Liver (tissue), 8 donors: ENCODE measurements at regions not wholly inside any gene's neighbourhood (a gene's known extent, or its start where the extent isn't known, plus 50 kb on each side); places are given as distances from the start of the nearest gene placed in this dataset.

ENCODE experiments used
- DNase-seq: peaks from one replicate; pipeline ENCODE4 v3.0.0-alpha.2; 2017; ENCODE audit warnings: low spot score
- H3K27ac ChIP-seq, 2 donors: one replicate each; pipeline ENCODE4 v1.7.0; 2013; ENCODE audit warnings: inconsistent platforms in 2 of 2, low read length in 2 of 2, control low read depth in 1 of 2, low read depth in 1 of 2, mild to moderate bottlenecking in 1 of 2
- H3K27me3 ChIP-seq, 4 donors: one replicate each; pipeline versions ENCODE4 v1.6.1 to v1.7.0; 2013; ENCODE audit warnings: low read length in 3 of 4, inconsistent platforms in 1 of 4, mild to moderate bottlenecking in 1 of 4, moderate library complexity in 1 of 4; ENCODE audit not compliant: control insufficient read depth in 4 of 4, insufficient read depth in 4 of 4
- H3K36me3 ChIP-seq, 4 donors: one replicate each; pipeline versions ENCODE4 v1.6.1 to v1.7.0; 2013; ENCODE audit warnings: low read length in 3 of 4, mild to moderate bottlenecking in 3 of 4, low read depth in 1 of 4, moderate library complexity in 1 of 4; ENCODE audit not compliant: control insufficient read depth in 4 of 4, insufficient read depth in 3 of 4
- H3K4me1 ChIP-seq, 4 donors: one replicate each; pipeline versions ENCODE4 v1.6.1 to v1.7.0; 2013; ENCODE audit warnings: low read length in 3 of 4, mild to moderate bottlenecking in 3 of 4, moderate library complexity in 1 of 4; ENCODE audit not compliant: control insufficient read depth in 4 of 4, insufficient read depth in 4 of 4
- H3K4me3 ChIP-seq, 3 donors: one replicate each; pipeline versions ENCODE4 v1.6.1 to v1.7.0; 2013; ENCODE audit warnings: low read length in 3 of 3, control low read depth in 1 of 3, low read depth in 1 of 3, mild to moderate bottlenecking in 1 of 3
- H3K9ac ChIP-seq, 2 donors: one replicate each; pipeline ENCODE4 v1.7.0; 2013; ENCODE audit warnings: low read length in 2 of 2, mild to moderate bottlenecking in 2 of 2, moderate library complexity in 2 of 2, control low read depth in 1 of 2, low read depth in 1 of 2
- H3K9me3 ChIP-seq, 4 donors: one replicate each; pipeline versions ENCODE4 v1.6.1 to v1.7.0; 2013; ENCODE audit warnings: low read length in 3 of 4; ENCODE audit not compliant: control insufficient read depth in 4 of 4
- ATF3 ChIP-seq: IDR thresholded peaks from 2 replicates; pipeline ENCODE4 v1.6.1; 2016; ENCODE audit warnings: antibody characterized with exemption
- EGR1 ChIP-seq, 2 donors: IDR thresholded peaks; 2 replicates each; pipeline ENCODE4 v1.6.1; 2016 to 2018; ENCODE audit warnings: antibody characterized with exemption in 2 of 2, low read depth in 2 of 2
- FOXA1 ChIP-seq: IDR thresholded peaks from 2 replicates; pipeline ENCODE4 v1.6.1; 2016; ENCODE audit warnings: antibody characterized with exemption
- FOXA2 ChIP-seq: IDR thresholded peaks from 2 replicates; pipeline ENCODE4 v1.6.1; 2016; ENCODE audit warnings: antibody characterized with exemption
- GABPA ChIP-seq, 2 donors: IDR thresholded peaks in 1 of 2; conservative IDR thresholded peaks in 1 of 2; 2 replicates each; pipeline ENCODE4 v1.6.1; 2016; ENCODE audit warnings: antibody characterized with exemption in 2 of 2, mild to moderate bottlenecking in 1 of 2, moderate library complexity in 1 of 2
- HNF4A ChIP-seq, 2 donors: conservative IDR thresholded peaks; 2 replicates each; pipeline ENCODE4 v1.6.1; 2016; ENCODE audit warnings: antibody characterized with exemption in 2 of 2, mild to moderate bottlenecking in 2 of 2
- HNF4G ChIP-seq: IDR thresholded peaks from 2 replicates; pipeline ENCODE4 v1.6.1; 2016; ENCODE audit warnings: antibody characterized with exemption
- JUND ChIP-seq, 2 donors: IDR thresholded peaks; 2 replicates each; pipeline ENCODE4 v1.6.1; 2016; ENCODE audit warnings: antibody characterized with exemption in 2 of 2
- MAX ChIP-seq: IDR thresholded peaks from 2 replicates; pipeline ENCODE4 v1.6.1; 2016; ENCODE audit warnings: antibody characterized with exemption
- NR2F2 ChIP-seq: IDR thresholded peaks from 2 replicates; pipeline ENCODE4 v1.6.1; 2016; ENCODE audit warnings: antibody characterized with exemption
- RAD21 ChIP-seq, 2 donors: IDR thresholded peaks; 2 replicates each; pipeline ENCODE4 v1.6.1; 2016; ENCODE audit warnings: antibody characterized with exemption in 2 of 2, mild to moderate bottlenecking in 2 of 2
- REST ChIP-seq: IDR thresholded peaks from 2 replicates; pipeline ENCODE4 v1.6.1; 2016; ENCODE audit warnings: antibody characterized with exemption, mild to moderate bottlenecking
- RXRA ChIP-seq, 2 donors: IDR thresholded peaks; 2 replicates each; pipeline ENCODE4 v1.6.1; 2017 to 2018; ENCODE audit warnings: antibody characterized with exemption in 2 of 2, mild to moderate bottlenecking in 1 of 2
- SP1 ChIP-seq: IDR thresholded peaks from 2 replicates; pipeline ENCODE4 v1.6.1; 2018; ENCODE audit warnings: antibody characterized with exemption, mild to moderate bottlenecking
- TAF1 ChIP-seq: conservative IDR thresholded peaks from 2 replicates; pipeline ENCODE4 v1.6.1; 2016; ENCODE audit warnings: antibody characterized with exemption, mild to moderate bottlenecking
- YY1 ChIP-seq: IDR thresholded peaks from 2 replicates; pipeline ENCODE4 v1.6.1; 2016; ENCODE audit warnings: antibody characterized with exemption, mild to moderate bottlenecking
- WGBS: extraction: QIAGEN DNeasy Blood & Tissue Kit; methylation state at CpG from one replicate; pipeline ENCODE4 v1.1.7; 2013; 5-methylcytosine and 5-hydroxymethylcytosine counted together
- TF ChIP-seq, protein P1 (sequence below): fragments of 150-350 bp; IDR thresholded peaks from 2 replicates; pipeline ENCODE4 v1.5.1; 2017; ENCODE audit warnings: improper control_type of control experiment, low read depth, low read length; ENCODE audit not compliant: missing input control
- TF ChIP-seq, protein P2 (sequence below): IDR thresholded peaks from 2 replicates; pipeline ENCODE4 v1.6.1; 2016; ENCODE audit warnings: antibody characterized with exemption
- donor health status: healthy.
- donor health status: healthy.
- donor health status: healthy.
- donor health status: healthy.
- donor health status: healthy.

DNA sequence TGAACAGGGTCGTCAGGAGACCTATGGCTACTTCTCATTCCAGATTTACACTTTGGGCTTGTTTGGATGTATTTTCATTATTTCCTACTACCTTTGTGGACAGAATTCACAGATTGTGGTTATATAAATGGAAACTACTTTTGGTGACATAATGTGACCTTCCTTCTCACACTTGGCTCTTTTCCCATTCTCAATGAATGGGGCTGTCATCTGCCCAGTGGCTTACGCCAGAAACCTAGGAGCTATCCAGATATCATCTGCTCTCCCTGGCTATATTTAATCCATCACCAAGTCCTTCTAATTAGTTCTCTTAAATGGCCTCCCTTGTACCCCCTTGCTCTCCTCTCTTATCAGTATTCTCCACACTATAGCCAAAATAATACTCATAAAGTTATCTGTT lies 1606.8 kb downstream of the KHDRBS2 start:
- Histone ChIP-seq H3K27ac (no peak overlapping the region), H3K27me3 (no peaks in the 10 kb centered on the region), H3K9ac (no peak overlapping the region), H3K4me1 (no peaks in the 10 kb centered on the region), H3K9me3 (peaks cover 0 to 2% (median 0%) of the 10 kb centered on the region in 4 donors), H3K36me3 (no peaks in the 10 kb centered on the region), H3K4me3 (no peak overlapping the region)
- 67% methylated on average over 2 of the region's 2 CpGs for WGBS
- DNase-seq = no peak
- TF ChIP-seq FOXA2 (no peak), JUND (IDR thresholded peaks at IDR 0.05) (no peak), RXRA (IDR thresholded peaks at IDR 0.05) (no peak), REST (no peak), FOXA1 (no peak), RAD21 (IDR thresholded peaks at IDR 0.05) (no peak), EGR1 (IDR thresholded peaks at IDR 0.05; ENCODE audit: low read depth in 2 of 2) (no peak), YY1 (no peak), GABPA (IDR thresholded peaks at IDR 0.05 in 1 of 2, conservative IDR thresholded peaks at IDR 0.05 in 1 of 2) (no peak), SP1 (no peak), HNF4A (conservative IDR thresholded peaks at IDR 0.05) (no peak), ATF3 (no peak), TAF1 (no peak), NR2F2 (no peak), MAX (no peak), HNF4G (no peak)
- TF ChIP-seq, protein P1, sequence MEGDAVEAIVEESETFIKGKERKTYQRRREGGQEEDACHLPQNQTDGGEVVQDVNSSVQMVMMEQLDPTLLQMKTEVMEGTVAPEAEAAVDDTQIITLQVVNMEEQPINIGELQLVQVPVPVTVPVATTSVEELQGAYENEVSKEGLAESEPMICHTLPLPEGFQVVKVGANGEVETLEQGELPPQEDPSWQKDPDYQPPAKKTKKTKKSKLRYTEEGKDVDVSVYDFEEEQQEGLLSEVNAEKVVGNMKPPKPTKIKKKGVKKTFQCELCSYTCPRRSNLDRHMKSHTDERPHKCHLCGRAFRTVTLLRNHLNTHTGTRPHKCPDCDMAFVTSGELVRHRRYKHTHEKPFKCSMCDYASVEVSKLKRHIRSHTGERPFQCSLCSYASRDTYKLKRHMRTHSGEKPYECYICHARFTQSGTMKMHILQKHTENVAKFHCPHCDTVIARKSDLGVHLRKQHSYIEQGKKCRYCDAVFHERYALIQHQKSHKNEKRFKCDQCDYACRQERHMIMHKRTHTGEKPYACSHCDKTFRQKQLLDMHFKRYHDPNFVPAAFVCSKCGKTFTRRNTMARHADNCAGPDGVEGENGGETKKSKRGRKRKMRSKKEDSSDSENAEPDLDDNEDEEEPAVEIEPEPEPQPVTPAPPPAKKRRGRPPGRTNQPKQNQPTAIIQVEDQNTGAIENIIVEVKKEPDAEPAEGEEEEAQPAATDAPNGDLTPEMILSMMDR = no peak

GRCh38 chr6:60671369-60671768 lies 1614.7 kb downstream of the KHDRBS2 start:
- Histone ChIP-seq H3K4me3 (no peak overlapping the region), H3K9ac (no peak overlapping the region), H3K4me1 (no peaks in the 10 kb centered on the region), H3K9me3 (peaks cover 0 to 2% (median 0%) of the 10 kb centered on the region in 4 donors), H3K27ac (no peak overlapping the region), H3K36me3 (no peaks in the 10 kb centered on the region), H3K27me3 (no peaks in the 10 kb centered on the region)
- no peak for DNase-seq
- TF ChIP-seq HNF4G (no peak), MAX (no peak), SP1 (no peak), EGR1 (IDR thresholded peaks at IDR 0.05; ENCODE audit: low read depth in 2 of 2) (no peak), YY1 (no peak), FOXA1 (no peak), FOXA2 (no peak), ATF3 (no peak), RXRA (IDR thresholded peaks at IDR 0.05) (no peak), JUND (IDR thresholded peaks at IDR 0.05) (no peak), NR2F2 (no peak), TAF1 (no peak), HNF4A (conservative IDR thresholded peaks at IDR 0.05) (no peak), RAD21 (IDR thresholded peaks at IDR 0.05) (no peak)
- TF ChIP-seq, protein P1 = no peak
- TF ChIP-seq, protein P2, sequence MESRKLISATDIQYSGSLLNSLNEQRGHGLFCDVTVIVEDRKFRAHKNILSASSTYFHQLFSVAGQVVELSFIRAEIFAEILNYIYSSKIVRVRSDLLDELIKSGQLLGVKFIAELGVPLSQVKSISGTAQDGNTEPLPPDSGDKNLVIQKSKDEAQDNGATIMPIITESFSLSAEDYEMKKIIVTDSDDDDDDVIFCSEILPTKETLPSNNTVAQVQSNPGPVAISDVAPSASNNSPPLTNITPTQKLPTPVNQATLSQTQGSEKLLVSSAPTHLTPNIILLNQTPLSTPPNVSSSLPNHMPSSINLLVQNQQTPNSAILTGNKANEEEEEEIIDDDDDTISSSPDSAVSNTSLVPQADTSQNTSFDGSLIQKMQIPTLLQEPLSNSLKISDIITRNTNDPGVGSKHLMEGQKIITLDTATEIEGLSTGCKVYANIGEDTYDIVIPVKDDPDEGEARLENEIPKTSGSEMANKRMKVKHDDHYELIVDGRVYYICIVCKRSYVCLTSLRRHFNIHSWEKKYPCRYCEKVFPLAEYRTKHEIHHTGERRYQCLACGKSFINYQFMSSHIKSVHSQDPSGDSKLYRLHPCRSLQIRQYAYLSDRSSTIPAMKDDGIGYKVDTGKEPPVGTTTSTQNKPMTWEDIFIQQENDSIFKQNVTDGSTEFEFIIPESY = no peak
